ENCODE measurements at regions not wholly inside any gene's neighbourhood (a gene's known extent, or its start where the extent isn't known, plus 50 kb on each side); places are given as distances from the start of the nearest gene placed in this dataset.

GRCh38 chr12:125593269-125593668, 528.0 kb downstream of the AACS start:
- Histone ChIP-seq H3K36me3 (no peaks in the 10 kb centered on the region), H3K27ac (no peak overlapping the region), H3K4me1 (no peaks in the 10 kb centered on the region), H3K4me3 (no peak overlapping the region), H3K27me3 (no peaks in the 10 kb centered on the region), H3K9me3 (no peaks in the 10 kb centered on the region)
- intact Hi-C loops (cut with DNase I): no loop called here
- ATAC-seq (no peak), DNase-seq (no peak)
- TF ChIP-seq CTCF (IDR thresholded peaks at IDR 0.05): no peak

- Histone ChIP-seq H3K27me3 (no peaks in the 10 kb centered on the region), H3K27ac (no peak overlapping the region), H3K4me1 (no peaks in the 10 kb centered on the region), H3K9me3 (no peaks in the 10 kb centered on the region), H3K4me3 (no peak overlapping the region), H3K36me3 (no peaks in the 10 kb centered on the region)
- ATAC-seq (no peak), DNase-seq (no peak)
- TF ChIP-seq CTCF (IDR thresholded peaks at IDR 0.05): no peak
- intact Hi-C loops (cut with DNase I): no loop called here
Measured at GRCh38 chr12:125604976-125605375, 539.7 kb downstream of the AACS start.

GRCh38 chr12:125606312-125606711, 541.1 kb downstream of the AACS start:
- Histone ChIP-seq H3K9me3 (no peaks in the 10 kb centered on the region), H3K4me3 (no peak overlapping the region), H3K4me1 (no peaks in the 10 kb centered on the region), H3K36me3 (no peaks in the 10 kb centered on the region), H3K27ac (no peak overlapping the region), H3K27me3 (no peaks in the 10 kb centered on the region)
- intact Hi-C loops (cut with DNase I): no loop called here
- no peak for ATAC-seq
- DNase-seq: no peak
- TF ChIP-seq CTCF (IDR thresholded peaks at IDR 0.05): no peak

GRCh38 chr12:125610292-125610691, 545.1 kb downstream of the AACS start:
- no peaks in the 10 kb centered on the region for H3K36me3 ChIP-seq
- no peak for DNase-seq
- no peak overlapping the region for H3K4me3 ChIP-seq
- ATAC-seq: no peak
- H3K27me3 ChIP-seq: no peaks in the 10 kb centered on the region
- H3K9me3 ChIP-seq: no peaks in the 10 kb centered on the region
- H3K4me1 ChIP-seq: no peaks in the 10 kb centered on the region
- no peak for TF ChIP-seq CTCF (IDR thresholded peaks at IDR 0.05)
- H3K27ac ChIP-seq: no peak overlapping the region
- intact Hi-C loops (cut with DNase I): no loop called here

- no peak for ATAC-seq
- Histone ChIP-seq H3K27ac (no peak overlapping the region), H3K4me3 (no peak overlapping the region), H3K27me3 (no peaks in the 10 kb centered on the region), H3K36me3 (no peaks in the 10 kb centered on the region), H3K9me3 (no peaks in the 10 kb centered on the region), H3K4me1 (no peaks in the 10 kb centered on the region)
- DNase-seq: no peak
- TF ChIP-seq CTCF (IDR thresholded peaks at IDR 0.05): no peak
- intact Hi-C loops (cut with DNase I): no loop called here
Measured at GRCh38 chr12:125610971-125611370, 545.7 kb downstream of the AACS start.

- no peak for ATAC-seq
- H3K27ac ChIP-seq: no peak overlapping the region
- H3K4me1 ChIP-seq: no peaks in the 10 kb centered on the region
- H3K9me3 ChIP-seq: no peaks in the 10 kb centered on the region
- H3K36me3 ChIP-seq: no peaks in the 10 kb centered on the region
- TF ChIP-seq CTCF (IDR thresholded peaks at IDR 0.05): no peak
- no peak for DNase-seq
- H3K27me3 ChIP-seq: no peaks in the 10 kb centered on the region
- intact Hi-C loops (cut with DNase I): no loop called here
- H3K4me3 ChIP-seq: no peak overlapping the region
Measured at GRCh38 chr12:125614058-125614457, 548.8 kb downstream of the AACS start.

Measured in upper lobe of right lung (tissue), 1 donor.